ENCODE measurements at regions not wholly inside any gene's neighbourhood (a gene's known extent, or its start where the extent isn't known, plus 50 kb on each side); places are given as distances from the start of the nearest gene placed in this dataset.
"Not testable (repeated sequence)": the region's sequence is repeated elsewhere in the genome, so short reads cannot be mapped to it uniquely, and the experiment has no call there.

- no peak for DNase-seq (ENCODE audit: low read depth)
These were observed 643.5 kb upstream of the DPP6 start for GRCh38 chr7:153408360-153409335.

GRCh38 chr7:153409567-153410342 lies 642.4 kb upstream of the DPP6 start:
- not testable (repeated sequence) for DNase-seq (ENCODE audit: low read depth)

GRCh38 chr7:153410997-153411642 lies 641.1 kb upstream of the DPP6 start:
- not testable (repeated sequence) for DNase-seq (ENCODE audit: low read depth)

- DNase-seq (ENCODE audit: low read depth), result not testable (repeated sequence)
These were observed 639.9 kb upstream of the DPP6 start for GRCh38 chr7:153412114-153412823.

GRCh38 chr7:153412824-153413198 lies 639.4 kb upstream of the DPP6 start:
- not testable (repeated sequence) for DNase-seq (ENCODE audit: low read depth)

DNA sequence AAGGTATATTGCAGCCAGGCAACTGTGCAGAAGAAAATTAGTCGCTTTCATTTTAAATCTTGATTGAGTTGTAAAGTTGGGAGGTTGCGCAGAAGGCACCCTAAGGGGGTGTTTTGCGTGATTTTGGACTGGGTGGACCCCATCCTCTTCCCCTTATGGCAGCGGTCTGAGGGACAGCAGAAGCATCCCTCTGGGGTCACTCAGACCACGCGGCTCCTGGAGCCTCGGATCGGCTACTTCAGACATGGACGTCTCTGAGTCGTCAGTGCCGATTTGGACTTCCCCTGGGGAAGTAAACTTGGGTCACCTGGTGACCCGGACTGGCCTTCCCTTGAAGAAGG lies 639.0 kb upstream of the DPP6 start:
- no peak for DNase-seq (ENCODE audit: low read depth)

DNA sequence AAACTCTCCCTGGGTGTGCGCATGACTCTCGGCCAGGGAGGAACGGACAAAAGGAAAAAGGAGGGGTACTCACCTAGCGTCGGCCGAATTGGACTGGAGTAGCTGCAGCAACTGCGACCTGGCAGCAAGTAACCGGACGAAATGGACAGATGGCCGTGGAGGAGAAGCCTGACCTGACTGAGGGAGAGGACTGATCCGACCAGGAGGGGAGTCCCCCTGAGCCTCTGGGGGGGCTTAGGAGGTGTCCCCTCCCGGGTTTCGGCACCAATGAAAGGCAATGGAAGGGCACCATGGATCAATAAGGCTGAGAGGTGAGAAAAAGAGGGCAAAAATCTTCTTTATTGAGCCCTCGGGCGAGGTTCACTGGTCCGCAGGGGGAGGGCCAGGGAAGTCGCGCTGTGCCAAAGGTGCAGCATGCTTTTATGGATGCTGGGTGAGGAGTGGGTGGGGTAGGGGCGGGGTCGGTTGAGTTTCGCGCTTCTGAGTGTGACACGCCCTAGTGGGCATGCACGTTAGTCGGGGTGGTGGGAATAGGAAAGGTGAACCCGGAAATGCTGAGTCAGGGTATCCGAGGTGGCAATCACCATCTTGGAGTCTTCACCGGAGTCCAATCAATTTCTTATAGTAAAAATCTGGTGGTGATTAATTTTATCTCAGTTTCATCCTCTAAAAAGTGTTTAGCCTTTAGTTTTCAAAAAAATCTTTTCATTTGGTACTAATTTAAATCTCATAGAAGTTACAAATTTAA lies 638.5 kb upstream of the DPP6 start:
- DNase-seq (ENCODE audit: low read depth), result no peak

GRCh38 chr7:153414288-153414629 lies 637.9 kb upstream of the DPP6 start:
- no peak for DNase-seq (ENCODE audit: low read depth)

- no peak for DNase-seq (ENCODE audit: low read depth)
These were observed 636.6 kb upstream of the DPP6 start for GRCh38 chr7:153415632-153416031.

DNA sequence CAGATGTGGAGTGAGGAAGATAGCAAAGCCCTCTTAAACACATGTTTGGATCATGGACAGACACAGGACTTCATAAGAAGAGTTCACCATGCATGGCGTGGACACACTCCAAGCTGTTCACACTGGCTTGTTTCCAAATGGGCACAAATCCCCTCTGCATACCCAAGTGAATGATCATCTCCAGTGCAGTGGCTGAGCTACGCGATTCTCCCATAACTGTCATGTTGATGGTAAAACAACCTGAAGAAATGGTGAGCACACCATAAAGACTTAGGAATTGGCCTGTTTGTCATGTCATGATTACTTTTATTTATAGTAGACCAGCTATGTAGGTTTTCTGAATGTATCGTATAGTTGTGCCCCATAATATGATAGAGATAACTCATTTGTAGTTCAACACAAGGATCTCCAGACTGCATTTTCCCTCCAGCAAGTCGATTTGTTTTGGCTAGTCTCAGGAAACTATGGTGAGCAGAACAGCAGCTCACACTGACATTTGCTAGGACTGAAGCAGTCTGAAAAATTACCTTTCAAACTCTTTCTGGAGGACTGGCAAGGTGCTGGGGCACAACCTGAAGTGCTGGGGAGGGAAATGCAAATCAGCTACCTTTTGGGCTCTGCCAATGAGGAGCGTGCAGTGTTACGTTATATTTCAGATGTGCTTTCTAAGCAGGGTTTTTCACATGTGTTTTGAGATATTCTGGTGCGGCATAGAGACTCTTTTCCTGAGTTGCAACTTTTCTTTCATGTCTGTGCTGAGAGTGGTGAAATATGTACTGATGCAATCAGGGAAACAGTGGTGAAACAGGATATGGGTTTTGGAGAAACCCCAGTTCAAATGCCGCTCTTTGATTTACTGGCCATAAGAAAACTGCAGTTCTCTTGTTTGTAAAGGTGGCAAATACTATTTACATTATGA lies 629.6 kb upstream of the DPP6 start:
- DNase-seq (ENCODE audit: low read depth), result no peak

DNA sequence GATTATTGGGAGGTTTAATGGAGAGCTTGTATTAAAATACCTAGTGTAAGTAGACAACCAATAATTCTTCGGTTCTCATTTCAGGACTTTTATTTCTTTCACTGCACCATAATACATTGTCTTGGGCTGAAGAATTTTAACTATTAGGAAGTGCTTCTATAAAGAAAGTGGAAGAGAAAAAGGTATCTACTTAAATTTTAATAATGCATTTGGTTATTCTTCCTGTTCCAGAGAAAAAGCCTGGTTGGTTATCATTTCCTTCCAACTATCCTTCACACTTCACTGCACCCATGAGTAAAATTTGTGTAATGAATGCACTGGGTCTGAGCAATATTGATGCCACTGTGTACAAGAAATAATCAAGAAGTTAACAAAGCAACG lies 629.0 kb upstream of the DPP6 start:
- no peak for DNase-seq (ENCODE audit: low read depth)

DNA sequence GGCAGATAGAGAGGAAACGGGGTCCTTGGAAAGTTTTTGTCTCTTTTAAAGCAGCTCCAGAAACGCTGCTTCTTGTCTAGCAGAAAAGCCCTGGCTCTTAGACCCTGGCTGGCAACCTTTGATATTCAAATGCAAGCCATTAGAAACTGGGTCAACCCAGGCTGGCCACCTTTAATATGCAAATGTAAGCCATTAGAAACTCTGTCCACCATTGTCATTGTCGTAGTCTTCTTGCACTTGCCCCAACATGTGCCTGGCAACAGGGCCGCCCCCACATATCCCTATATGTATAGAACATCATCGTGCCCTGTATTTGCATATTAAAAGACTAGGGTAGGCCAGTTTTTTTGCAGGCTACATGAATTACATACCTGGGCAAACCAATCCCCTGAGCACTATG lies 621.3 kb upstream of the DPP6 start:
- no peak for DNase-seq (ENCODE audit: low read depth)

GRCh38 chr7:153432063-153432462 lies 620.1 kb upstream of the DPP6 start:
- DNase-seq (ENCODE audit: low read depth), result no peak

DNA sequence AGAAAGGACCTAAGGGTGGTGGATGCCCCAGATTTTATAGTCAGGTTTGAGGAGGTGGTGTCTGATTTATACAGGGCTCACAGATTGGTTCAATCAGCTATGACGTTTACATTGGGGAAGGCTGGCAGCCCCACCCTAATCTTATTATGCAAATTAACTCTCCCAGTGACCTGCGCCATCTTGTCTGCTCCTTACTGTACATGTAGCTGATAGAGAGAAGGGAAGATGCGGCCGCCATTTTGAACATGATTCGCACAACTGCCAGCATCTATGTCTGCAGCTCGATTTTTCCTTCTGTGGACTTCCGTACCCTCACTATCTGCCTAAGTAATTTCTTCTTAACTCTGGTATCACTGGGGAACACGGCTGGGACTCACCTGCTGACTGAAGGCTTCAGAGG lies 619.0 kb upstream of the DPP6 start:
- no peak for DNase-seq (ENCODE audit: low read depth)

DNA sequence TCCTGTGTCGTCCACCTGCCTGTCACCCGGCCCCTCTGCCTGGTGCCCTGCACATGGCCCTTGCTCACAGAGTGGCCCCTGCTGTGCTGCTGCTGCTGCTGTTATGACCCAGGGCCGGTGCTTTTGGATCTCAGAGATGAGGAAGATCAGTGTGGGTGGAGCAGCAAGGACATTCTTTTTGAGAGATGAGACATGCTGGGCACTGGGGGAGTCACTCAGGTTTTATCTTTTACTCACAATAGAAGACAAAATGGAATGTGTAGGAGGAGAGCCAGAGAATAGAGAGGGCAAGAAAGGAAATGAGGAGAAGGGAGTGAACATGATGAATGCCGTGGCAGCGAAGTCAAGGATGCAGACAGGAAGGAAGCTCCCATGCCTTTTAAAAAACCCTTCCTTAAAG lies 611.5 kb upstream of the DPP6 start:
- DNase-seq (ENCODE audit: low read depth), result no peak

DNA sequence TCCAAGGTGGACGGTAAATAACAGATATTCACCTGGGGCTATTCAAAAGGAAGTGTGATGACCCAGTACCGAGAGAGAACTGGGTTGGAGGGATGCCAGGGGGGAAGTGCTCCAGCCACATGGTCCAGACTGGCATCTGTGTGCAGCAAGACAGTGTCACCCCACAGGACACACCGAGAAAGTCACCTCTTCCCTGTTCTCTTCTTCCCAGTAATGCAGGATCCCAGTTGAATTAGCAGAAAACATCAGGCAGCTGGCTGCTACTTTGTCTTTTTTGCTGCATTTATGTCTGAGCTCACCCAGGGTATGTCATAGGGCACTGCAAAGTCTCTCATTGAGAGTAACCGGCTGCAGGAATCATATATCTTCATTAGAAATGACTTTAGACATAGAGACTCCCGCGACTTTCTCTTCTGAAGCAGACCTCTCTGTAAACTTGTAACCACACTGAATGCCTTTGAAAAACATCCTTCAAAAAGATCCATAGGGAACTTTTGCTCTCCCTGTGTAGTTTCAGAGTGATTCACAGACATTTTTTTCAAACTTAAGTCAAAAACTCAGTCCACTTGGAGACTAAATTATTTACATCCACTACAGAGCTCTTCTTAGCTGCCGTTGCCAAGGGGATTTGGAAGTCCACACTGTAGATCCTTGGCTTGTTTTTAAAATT lies 609.0 kb upstream of the DPP6 start:
- DNase-seq (ENCODE audit: low read depth), result no peak

- no peak for DNase-seq (ENCODE audit: low read depth)
These were observed 607.6 kb upstream of the DPP6 start for GRCh38 chr7:153444641-153445040.

- no peak for DNase-seq (ENCODE audit: low read depth)
These were observed 606.6 kb upstream of the DPP6 start for GRCh38 chr7:153445641-153446040.

GRCh38 chr7:153446490-153446889 lies 605.7 kb upstream of the DPP6 start:
- DNase-seq (ENCODE audit: low read depth), result no peak

- no peak for DNase-seq (ENCODE audit: low read depth)
These were observed 605.2 kb upstream of the DPP6 start for GRCh38 chr7:153447011-153447410.

Measured in EH (cell line).